PC-3 (cell line): ENCODE measurements at regions not wholly inside any gene's neighbourhood (a gene's known extent, or its start where the extent isn't known, plus 50 kb on each side); places are given as distances from the start of the nearest gene placed in this dataset.

Experiments
- EZH2 ChIP-seq: fragments of 300-600 bp; sonication (generic); IDR thresholded peaks from one replicate; pipeline ENCODE4 v1.6.1; 2017; ENCODE audit warnings: antibody characterized with exemption, mild to moderate bottlenecking, low read length; ENCODE audit not compliant: unreplicated experiment
- EZH2phosphoT487 ChIP-seq: fragments of 300-600 bp; sonication (generic); IDR thresholded peaks from 2 replicates; pipeline ENCODE4 v1.6.1; 2018; ENCODE audit warnings: mild to moderate bottlenecking, antibody characterized with exemption, low read length, borderline replicate concordance
- TF ChIP-seq, protein P1 (sequence below): fragments of 300-600 bp; sonication (generic); conservative IDR thresholded peaks from 2 replicates; pipeline ENCODE4 v1.5.1; 2017; ENCODE audit warnings: antibody characterized with exemption, low read depth, mild to moderate bottlenecking, low read length

- TF ChIP-seq, protein P1, sequence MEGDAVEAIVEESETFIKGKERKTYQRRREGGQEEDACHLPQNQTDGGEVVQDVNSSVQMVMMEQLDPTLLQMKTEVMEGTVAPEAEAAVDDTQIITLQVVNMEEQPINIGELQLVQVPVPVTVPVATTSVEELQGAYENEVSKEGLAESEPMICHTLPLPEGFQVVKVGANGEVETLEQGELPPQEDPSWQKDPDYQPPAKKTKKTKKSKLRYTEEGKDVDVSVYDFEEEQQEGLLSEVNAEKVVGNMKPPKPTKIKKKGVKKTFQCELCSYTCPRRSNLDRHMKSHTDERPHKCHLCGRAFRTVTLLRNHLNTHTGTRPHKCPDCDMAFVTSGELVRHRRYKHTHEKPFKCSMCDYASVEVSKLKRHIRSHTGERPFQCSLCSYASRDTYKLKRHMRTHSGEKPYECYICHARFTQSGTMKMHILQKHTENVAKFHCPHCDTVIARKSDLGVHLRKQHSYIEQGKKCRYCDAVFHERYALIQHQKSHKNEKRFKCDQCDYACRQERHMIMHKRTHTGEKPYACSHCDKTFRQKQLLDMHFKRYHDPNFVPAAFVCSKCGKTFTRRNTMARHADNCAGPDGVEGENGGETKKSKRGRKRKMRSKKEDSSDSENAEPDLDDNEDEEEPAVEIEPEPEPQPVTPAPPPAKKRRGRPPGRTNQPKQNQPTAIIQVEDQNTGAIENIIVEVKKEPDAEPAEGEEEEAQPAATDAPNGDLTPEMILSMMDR: no peak
- TF ChIP-seq EZH2 (no peak), EZH2phosphoT487 (no peak)
Measured at GRCh38 chr2:175241691-175242090, 60.2 kb upstream of the ATP5MC3 start.
